OCI-LY3 (cell line): ENCODE measurements at regions not wholly inside any gene's neighbourhood (a gene's known extent, or its start where the extent isn't known, plus 50 kb on each side); places are given as distances from the start of the nearest gene placed in this dataset.

Source experiments
- EZH2phosphoT487 ChIP-seq: fragments of 200-600 bp; shearing (Covaris generic); IDR thresholded peaks from 2 replicates; pipeline ENCODE4 v1.6.1; 2018; ENCODE audit warnings: antibody characterized with exemption, mixed run types, low read depth
- TF ChIP-seq, protein P1 (sequence below): fragments of 200-600, 300-600 bp; sonication (generic); IDR thresholded peaks from 2 replicates; pipeline ENCODE4 v1.5.1; 2014; ENCODE audit warnings: antibody characterized with exemption, low read length, low read depth

DNA sequence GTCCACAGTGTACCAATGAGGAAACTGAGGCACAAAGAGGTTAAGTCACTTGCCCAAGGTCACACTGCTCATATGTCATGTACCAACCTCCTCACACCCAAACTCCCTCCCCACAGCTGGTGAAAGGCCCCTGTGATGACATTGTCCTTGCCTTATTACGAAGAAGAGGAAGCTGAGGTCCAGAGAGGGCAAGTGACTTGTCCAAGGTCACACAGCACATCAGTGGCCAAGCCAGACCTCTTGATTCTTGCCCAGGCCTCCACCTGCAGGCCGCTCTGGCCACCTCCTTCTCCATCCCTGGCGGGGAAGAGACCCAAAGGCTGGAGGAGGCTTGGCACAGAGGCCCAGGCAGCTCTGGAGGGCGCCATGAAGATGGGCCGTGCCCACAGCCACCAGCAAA is 492.4 kb downstream of the PTPRU start:
- TF ChIP-seq, protein P1, sequence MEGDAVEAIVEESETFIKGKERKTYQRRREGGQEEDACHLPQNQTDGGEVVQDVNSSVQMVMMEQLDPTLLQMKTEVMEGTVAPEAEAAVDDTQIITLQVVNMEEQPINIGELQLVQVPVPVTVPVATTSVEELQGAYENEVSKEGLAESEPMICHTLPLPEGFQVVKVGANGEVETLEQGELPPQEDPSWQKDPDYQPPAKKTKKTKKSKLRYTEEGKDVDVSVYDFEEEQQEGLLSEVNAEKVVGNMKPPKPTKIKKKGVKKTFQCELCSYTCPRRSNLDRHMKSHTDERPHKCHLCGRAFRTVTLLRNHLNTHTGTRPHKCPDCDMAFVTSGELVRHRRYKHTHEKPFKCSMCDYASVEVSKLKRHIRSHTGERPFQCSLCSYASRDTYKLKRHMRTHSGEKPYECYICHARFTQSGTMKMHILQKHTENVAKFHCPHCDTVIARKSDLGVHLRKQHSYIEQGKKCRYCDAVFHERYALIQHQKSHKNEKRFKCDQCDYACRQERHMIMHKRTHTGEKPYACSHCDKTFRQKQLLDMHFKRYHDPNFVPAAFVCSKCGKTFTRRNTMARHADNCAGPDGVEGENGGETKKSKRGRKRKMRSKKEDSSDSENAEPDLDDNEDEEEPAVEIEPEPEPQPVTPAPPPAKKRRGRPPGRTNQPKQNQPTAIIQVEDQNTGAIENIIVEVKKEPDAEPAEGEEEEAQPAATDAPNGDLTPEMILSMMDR = no peak
- TF ChIP-seq EZH2phosphoT487 = no peak
